ENCODE measurements at regions not wholly inside any gene's neighbourhood (a gene's known extent, or its start where the extent isn't known, plus 50 kb on each side); places are given as distances from the start of the nearest gene placed in this dataset.
"Not testable (repeated sequence)": the region's sequence is repeated elsewhere in the genome, so short reads cannot be mapped to it uniquely, and the experiment has no call there.

DNA sequence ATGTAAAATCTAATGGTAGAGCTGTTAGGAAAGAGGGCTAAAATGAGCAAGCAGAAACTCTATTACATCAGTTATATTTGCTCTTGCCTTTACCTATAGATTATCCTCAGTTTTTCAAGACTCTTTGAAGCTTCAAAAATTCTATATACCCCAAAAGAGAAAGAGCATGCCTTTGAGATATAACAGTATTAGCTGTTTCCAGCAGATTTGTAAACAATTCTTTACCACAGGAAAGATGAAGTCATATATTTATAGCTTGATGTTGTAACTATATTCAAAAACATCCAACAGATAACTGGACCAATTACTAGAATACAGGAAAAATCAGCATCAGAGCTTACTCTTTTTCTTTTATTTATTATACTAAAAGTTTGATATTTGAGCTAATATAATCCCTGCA is 416.2 kb upstream of the TPK1 start:
- no peak for DNase-seq

DNA sequence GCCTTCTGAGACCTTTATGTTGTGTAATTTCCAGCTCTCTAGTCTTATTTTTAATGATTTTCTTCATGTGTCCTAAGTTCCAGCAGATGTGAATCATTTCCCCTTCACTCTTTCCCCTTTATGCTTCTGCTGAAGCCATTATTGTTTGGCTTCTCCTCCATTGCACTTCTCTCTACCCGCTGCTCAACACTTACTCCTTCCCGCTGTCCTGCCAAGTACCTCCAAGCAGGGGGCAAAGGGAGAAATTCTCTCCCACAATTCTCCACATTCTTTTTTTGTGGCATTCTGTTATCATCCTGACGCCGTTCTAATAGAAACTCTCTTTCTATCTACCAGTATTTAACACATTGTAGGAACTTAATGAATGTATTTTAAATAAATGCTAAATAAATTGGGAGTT is 388.9 kb upstream of the TPK1 start:
- no peak for DNase-seq

DNA sequence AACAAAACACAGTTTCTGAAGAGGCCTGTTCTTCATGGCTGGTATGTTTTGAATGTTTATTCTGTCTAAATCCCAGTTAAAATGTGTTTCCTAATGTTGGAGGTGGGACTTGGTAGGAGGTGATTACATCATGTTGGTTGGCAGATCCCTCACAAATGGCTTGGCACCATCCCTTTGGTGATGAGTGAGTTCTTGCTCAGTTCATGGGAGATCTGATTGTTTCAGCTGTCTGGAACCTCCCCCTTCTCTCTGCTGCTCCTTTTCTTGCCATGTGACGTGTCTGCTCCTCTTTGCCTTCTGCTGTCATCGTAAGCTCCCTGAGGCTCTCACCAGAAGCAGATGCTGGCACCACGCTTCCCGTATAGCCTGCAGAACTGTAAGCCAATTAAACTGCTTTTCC is 383.6 kb upstream of the TPK1 start:
- no peak for DNase-seq

DNA sequence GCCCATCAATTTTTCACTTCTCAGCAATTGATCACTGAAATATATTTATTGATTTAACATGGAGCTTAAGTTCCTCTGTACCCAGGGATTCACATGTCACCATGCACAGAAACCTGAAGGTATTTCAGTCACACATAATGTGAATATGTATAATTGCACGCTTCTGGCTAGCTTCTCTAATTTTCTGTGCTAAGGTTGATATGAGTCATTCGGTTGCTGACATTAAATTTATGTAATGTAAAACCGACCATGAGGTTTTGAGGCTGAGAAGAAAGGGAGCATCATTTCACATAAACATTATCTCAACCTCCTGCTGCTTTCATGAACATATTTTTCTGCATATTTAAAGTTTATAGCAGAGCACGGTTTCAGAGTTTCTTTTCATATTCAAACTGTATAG is 381.0 kb upstream of the TPK1 start:
- DNase-seq, result no peak

DNA sequence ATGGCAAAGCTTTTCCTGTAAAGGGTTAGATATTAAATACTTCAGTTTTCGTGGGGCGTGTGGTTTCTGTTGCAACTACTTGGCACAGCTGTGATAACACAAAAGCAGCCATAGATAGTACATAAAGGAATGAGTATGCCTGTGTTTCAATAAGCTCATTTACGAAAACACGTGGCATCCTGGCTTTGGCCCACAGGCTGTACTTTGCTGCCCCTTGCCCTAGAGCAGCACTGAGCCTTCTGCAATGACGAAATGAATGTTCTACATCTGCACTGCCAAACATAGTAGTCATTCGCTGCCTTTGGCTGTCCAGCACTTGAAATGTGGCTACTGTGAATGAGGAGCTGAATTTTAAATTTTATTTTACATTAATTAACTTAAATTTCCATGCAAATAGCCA is 376.2 kb upstream of the TPK1 start:
- DNase-seq, result no peak

DNA sequence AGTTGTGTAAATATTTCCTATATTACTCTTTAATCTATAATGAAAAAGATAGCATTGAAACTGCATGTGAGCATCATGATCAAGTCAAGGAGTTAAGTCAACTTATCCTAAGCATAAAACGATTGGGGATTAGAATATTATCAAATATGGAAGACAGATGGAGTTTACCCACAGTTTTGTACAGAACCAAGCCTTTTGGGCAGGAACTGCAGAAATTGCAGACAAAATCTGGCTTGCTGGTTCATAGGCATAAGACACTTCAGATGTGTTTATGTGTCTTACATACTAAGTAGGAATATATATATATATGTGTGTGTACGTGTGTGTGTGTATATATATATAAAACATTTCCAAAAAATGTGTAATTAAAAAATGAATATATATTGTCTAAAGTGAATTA is 375.4 kb upstream of the TPK1 start:
- no peak for DNase-seq

DNA sequence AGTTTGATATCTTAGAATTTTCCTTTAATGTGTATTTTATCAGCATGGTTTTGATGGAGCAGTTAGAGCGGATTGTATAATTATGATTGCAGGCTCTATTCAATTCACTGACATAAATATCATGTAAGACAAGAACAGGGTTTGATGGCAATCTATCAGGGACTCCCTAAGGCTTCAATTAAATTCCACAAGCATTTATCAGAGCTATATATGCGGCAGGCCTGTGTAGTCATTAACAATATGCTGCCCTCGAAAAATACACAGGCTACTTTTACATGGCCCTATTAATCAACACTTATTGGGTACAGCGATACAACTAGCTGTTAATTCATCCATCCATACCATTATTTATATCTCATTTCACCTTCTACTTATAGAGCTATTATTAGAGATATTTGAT is 358.1 kb upstream of the TPK1 start:
- DNase-seq, result no peak

DNA sequence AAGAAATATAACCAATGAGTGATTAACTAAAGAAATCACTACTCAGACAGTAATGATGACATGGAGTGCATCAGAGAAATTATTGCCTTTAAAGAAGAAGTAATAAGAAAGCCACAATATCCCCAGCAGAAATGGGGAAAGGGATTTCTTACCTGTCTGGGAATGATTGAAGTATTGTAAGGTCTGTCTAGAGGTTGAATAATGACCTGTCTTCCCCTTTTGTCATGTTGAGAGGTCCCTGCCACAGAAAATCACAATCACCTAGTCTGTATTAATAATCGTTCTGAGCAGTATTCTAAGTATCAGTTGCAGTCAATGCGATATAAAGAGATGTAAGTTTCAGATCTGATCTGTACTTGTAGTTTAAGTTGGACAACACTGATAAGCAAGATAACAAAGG is 349.1 kb upstream of the TPK1 start:
- DNase-seq, result no peak

DNA sequence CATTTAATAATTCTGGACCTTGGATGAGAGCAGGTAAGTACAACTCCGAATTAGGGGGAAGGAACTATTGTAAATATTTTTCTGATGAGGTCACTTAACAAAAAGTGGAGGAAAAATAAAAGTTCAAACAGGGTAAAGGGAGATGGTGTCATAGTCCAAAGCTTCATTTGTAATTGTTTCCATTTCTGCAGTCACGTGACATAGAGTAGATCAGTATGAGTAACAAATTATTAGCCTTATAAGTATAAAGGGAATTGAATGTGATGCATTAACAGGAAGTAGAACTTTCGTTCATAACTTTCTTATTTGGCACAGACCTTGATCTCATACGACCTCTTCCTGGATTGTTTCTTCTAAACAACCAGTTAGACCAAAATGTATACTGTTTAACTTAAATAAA is 347.2 kb upstream of the TPK1 start:
- DNase-seq, result no peak

DNA sequence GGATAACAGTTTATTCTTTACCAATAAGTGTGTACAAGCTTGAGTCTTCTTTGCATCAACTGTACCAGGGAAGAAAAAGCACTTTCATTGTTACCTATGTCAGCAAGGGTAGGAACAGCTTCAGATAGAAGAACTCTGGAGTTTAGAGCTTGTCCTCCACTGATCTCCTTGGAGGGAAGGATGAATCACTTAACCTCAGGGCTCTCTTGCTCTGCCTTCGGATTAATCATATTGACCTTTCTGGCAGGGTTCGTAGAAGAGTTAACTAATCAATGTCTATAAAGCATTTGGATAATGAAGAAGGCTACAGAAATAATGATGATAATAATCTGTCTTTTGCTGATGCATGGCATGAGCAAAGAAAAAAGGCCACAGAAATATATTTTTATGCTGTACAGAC is 339.5 kb upstream of the TPK1 start:
- DNase-seq, result no peak

DNA sequence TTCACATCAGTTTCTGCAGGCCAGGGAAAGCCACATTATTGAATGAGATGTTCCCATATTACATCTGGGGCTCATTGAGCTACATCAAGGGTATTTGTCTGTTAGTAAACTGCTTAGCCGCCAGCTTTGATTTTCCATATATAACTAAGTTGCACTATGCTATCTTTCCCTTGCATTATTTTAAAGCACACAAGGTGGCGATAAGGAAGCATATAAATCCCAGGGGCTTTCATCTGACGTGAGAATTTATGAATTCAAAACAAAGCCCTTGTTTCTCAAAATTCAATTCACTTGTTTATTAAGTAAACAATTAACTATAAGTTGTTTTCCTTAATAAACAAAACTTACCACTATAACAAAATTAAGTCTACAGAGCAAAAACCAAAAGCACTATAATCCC is 334.1 kb upstream of the TPK1 start:
- no peak for DNase-seq

DNA sequence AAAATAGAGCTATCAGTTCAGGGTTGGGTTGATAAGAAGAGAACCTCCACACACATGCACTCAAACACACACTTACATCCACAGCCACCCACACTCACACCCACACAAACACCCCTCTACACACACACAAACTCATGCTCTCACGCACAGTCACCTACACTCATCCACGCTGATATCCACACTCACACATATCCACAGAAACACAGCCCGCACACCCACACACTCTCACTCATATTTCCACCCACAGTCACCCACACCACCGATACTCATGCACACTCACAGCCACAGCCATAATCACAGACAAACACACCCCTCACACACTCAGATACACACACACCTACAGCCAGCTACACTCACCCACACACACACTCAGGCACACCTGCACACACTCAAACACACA is 333.0 kb upstream of the TPK1 start:
- no peak for DNase-seq

DNA sequence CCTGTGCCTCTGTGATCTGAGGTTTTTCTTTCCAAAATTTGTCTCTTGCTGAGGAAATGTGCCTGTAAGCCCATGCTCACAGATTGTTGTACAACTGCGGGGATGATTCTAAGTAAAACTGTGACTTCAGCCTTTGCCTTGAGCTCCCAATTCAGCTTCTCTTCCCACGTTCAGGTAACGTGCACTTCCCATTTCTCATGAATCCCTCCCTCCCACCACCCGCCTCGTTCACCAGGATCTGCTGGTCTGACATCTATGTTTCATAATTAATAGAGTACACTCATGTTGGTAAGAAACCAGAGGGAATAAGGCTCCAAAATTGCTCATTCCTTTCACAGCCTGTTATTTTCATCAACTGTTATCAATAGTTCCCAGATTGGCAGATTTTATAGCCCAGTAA is 332.6 kb upstream of the TPK1 start:
- DNase-seq, result no peak

DNA sequence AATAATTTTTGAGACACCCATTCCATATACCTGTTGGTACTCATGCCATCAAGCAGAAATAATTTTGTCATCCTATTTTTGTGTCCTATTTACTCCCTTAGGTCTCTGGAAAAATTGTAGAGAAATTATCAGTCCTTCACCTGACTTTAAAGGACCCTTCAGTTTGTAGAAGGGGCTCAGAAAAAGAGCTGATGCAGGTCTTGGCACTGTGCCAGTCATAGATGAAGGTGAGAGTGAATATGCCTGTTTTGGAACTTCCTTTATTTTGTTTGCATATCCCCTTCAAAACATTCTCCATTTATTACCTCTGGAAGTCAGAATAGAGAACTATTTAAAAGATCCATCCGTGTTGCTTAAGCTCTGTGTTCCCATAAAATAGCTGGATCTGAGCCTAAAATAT is 321.0 kb upstream of the TPK1 start:
- DNase-seq, result no peak

DNA sequence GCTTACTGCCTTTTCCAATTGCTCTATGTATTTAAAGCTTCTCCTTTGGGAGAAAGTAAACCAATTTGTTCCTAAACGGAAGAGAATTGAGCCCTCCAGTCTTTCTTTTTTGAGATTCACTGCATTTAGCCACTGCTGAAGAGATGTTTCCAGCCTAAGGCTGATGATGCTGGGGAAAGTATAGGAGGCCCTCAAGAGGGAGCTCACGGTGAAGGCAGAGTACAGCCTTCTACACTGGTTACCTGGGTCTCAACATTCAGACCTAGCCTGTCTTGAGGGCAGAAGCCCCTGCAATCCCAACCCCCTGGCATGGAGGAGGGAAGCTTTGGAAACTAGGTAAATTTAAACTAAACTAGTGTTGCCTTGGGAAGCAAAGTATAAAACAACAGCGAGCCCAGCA is 316.7 kb upstream of the TPK1 start:
- no peak for DNase-seq

DNA sequence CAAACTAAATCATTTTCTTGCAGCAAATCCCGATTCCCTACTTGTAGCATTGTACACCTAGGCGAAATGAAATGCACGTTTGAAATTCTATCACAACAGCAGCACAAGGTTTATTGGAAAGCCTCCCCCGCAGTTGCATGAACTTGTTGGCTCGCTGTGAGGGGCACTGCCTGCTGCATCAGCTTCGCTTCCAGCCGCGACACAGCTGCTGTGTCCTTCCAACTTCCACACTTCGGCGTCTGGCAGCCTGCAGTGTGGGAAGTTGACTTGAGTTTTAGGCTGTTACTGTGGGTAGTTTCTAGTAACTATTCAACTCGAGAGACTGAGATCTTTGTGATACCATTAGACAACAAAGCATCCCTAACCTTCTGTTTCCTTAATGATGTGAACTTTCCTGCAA is 315.8 kb upstream of the TPK1 start:
- no peak for DNase-seq

DNA sequence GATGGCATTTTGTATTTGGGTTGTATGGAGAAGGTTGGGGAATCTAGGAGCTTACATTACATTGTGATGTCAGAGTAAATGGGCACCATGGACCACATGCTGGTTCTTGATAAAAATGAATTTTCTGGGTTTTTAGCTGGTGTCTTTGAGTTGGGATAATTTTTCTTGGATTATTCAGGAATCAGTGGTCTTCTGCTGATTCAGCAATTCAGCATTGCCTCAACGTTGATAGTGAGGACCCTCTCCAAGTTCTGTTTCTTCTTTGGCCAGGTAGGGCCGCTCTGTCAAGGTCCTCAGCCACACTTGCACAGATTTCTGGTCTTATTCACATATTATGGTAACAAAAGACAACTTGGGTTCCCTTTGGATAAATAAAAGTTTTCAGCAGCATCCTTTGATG is 312.0 kb upstream of the TPK1 start:
- DNase-seq, result no peak

DNA sequence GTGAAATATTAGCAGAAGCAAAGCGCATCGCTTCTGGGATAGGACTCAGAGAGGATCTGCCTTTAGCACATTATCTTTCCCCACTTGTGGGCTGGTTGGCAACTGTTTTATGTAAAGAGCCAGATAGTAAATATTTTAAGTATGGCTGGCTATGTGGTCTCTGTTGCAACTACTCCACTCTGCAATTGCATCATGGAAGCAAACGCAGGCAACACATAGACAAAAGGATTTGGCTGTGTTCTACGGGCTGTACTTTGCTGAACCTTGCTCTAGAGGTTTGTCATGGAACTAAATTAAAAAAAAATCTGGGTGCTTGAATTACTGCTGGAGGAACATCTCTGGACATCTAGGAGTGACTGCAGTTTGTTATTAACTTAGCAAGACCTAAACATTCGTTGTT is 307.8 kb upstream of the TPK1 start:
- DNase-seq, result no peak

DNA sequence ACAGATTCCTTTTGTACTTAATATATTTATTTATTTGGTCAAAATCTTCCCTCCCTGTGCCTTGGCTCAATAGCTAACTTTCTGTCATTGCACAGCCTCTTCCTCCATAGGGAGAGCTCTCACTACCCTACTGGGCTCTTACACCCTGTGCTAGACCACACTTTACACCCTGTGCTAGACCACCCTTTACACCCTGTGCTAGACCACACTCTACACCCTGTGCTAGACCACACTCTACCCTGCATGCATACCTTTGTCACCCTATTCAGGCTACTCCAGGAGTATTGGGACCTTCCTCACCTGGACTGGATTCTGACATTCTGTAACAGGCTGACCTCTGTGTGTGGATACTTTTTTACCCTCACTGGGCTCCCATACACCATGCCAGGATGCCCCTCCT is 298.5 kb upstream of the TPK1 start:
- no peak for DNase-seq

DNA sequence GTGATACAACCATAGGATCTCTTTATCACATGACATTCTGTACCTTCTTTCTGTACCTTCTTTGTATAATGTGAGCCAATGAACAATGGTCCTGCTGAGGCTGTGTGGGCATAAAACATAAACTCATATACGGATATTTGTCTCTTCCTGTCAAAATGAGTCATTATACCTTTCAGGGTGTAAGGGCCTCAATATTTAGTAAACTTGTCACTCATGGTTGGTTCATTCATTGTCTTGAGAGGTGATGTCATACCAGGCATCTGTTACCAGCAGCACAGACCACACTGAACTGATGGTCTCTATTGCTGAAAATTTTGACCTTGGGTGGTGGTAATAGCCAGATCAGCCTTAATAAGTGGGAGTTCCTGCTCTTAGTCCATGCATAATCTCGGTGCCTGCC is 287.6 kb upstream of the TPK1 start:
- DNase-seq, result no peak

DNA sequence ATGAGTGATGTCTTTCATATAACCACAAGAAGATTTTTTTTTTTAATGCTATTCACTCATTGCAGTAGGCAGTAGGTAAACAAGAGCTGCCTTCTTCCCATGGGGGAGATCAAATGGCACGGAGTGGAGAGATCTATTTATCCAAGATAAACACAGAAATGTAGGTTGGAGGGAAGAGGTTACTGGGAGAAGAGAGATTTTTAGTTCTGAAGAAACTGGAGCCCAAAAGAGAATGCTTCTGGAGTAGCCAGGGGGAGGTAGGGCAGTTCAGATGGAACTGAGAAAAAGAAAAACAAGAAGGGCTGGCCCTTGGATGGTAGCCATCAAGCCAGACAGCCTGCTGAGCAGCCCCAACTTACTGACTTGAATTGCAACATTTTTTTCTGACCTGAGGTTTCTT is 270.1 kb upstream of the TPK1 start:
- DNase-seq, result peak; percentile 48 to 82

DNA sequence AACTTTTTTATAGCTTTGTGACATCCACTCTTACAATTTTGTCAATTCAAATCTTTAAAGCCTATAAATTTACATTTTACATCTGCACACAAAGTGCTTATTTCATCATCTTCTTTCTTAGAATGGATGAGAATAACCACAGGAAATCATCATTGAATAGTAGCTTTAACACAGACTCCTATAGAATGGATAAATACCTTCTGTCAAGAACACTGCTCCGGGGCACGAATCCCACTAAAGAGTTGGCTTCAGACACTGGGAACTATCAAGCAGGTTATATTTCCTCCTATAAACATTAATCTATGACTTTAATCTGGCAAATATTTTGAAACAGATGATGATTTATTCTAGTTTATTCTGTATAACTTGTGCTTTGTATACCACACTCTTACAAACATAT is 269.7 kb upstream of the TPK1 start:
- peak; percentile 48 to 82 for DNase-seq

DNA sequence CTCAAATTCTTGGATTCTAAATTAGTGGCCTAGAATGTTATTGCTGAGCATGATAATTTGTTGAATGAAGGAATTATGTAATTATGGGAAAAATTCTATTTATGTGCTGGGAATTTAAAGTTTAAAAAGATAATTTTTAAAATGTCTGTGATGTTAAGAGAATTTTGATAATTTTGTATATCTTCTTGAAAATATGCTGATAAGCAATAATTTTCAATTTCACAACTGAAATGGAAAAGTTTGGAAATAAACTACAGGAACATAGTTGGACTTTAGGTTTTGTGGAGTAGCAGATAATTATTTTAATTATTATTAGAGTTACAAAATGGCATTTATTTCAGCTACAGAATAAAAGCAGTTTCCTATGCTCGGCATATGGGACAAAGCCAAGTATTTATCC is 268.5 kb upstream of the TPK1 start:
- no peak for DNase-seq

DNA sequence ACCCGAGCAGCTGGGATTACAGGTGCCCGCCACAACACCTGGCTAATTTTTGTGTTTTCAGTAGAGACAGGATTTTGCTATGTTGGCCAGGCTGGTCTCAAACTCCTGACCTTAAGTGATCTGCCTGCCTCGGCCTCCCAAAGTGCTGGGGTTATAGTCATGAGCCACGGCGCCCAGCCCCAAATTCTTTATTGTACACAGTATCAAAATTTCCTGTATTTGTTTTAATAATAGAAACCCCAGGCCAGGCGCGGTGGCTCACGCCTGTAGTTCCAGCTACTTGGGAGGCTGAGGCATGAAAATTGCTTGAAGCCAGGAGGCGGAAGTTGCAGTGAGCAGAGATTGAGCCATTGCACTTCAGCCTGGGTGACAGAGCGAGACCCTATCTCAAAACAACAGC is 266.3 kb upstream of the TPK1 start:
- not testable (repeated sequence) for DNase-seq

DNA sequence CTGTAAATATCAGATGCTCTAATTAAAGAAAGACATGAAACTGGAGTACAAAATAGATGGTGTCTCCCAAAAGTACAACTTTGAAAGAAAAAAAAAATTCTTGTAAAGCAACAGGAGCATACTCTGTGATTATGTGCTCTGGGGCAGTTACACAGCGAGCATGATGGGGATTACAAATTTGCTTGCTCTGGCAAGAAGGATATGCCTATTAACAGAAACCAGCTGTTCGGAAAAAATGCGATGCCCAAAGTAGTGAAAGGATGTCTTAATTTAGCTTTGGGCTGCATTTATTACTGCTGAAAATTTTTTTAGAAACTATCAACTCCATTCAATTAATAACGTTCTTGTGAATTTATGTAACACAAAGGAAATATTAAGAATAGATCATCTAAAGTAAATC is 256.9 kb upstream of the TPK1 start:
- no peak for DNase-seq

DNA sequence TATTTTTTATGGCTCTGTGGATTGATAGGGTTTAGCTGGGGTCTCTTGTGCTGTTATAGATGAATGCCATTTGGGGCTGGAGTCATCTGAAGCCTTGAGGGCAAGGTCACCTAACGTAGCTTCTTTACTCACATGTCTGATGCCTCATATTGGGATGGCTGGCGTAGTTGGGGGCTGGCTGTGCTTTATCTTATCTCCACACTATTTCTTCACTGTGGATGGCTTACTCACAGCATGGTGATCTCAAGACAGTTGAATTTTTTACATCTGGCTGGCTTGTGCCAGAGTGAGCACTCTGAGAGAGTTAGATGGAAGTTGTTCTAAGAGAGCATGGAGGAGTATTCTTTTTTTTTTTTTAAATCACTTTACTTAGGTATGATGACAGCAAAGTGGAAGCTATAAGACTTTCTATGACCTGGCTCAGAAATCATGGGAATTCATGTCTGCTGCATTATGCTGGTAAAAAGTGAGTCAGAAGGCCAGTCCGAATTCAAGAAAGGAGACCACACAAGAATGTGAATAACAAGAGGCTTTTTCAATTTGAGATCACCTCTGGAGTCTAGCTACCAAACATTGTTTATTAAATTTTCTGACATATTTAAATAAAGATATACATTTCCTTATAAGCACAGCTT is 252.4 kb upstream of the TPK1 start:
- no peak for DNase-seq
